ENCODE measurements at regions not wholly inside any gene's neighbourhood (a gene's known extent, or its start where the extent isn't known, plus 50 kb on each side); places are given as distances from the start of the nearest gene placed in this dataset.

- no peak for DNase-seq
These were observed 546.3 kb downstream of the MAT2B start for GRCh38 chr5:164051745-164052144.

DNA sequence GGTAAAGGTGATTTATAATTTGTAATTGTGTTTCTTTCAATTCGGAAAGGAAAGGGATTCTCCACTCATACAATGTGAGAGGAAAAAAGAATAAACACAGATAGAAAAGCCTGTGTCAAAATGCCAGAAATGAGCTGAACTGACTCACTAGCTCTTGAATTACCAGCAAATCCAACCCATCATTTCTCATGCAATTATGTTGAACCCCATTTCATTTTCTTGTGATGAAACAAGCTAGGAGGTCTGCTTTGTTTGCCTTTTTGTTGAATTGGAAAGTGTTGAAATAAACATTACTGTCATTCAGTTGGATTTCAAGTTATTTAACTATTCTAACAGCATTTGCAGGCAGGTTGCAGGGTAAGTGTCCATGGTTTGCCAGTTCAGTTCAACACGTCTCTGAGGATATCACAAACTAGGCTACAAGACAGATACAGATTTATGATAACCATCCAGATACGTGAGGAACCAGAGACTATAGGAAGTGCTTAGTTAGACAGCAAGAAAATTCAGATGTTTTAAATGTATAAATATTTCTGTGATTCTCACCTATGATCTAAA is 547.2 kb downstream of the MAT2B start:
- DNase-seq, result no peak

DNA sequence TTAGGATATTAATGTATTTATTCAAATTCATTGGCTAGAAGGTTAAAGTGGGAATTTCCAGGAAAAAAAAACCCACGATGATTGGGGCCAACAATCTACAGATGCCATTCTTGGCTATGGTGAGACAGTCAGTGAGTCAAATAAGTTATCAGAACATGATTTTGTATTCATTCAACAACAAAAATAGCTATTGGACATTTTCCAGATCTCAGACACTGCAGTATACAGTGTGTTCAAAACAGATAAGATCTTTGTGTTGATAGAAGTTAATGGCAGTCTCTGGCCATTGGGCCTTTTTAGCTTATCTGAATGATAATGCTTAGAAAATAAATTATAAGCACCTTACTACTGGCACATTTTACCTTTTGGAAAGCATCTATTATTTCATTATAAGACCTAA is 547.7 kb downstream of the MAT2B start:
- no peak for DNase-seq

GRCh38 chr5:164054461-164054860 is 549.0 kb downstream of the MAT2B start:
- DNase-seq, result no peak

DNA sequence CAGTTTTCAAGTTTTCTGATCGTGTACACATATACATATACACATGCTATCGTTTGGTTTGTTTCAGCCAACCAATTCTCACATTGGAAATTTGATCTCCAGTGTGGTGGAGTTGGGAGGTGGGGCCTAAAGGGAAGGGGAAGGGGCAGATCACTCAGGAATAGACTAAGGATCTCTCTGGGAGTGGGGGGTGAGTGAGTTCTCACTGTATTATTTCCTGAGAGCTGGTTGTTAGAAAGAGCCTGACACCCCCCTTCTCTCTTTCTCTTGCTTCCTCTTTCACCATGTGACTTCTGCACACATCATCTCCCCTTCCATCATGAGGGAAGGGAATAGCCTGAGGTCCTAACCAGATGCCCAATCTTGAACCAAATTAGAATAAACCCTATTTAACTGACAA is 551.7 kb downstream of the MAT2B start:
- DNase-seq, result no peak

DNA sequence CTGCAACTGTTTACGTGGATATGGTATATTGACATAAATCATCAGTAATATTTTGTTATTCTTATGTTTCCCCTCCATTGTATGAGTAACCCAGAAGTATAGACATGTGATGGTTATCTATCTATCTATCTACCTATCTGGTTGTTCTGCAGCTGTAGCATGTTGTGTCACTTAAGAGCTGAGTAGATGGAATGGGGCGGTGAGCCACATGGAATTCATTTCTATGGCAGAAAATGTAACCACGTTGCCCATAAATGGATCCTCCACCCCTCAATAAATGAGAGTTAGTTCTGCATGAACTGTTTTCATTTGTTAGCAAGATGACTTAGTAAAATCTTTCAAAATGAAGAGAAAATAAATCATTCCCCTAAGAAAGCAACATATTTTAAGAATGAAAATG is 553.2 kb downstream of the MAT2B start:
- no peak for DNase-seq

GRCh38 chr5:164059471-164059870 is 554.1 kb downstream of the MAT2B start:
- DNase-seq, result no peak

GRCh38 chr5:164060786-164061355 is 555.5 kb downstream of the MAT2B start:
- no peak for DNase-seq

GRCh38 chr5:164062304-164062703 is 556.9 kb downstream of the MAT2B start:
- DNase-seq, result no peak

DNA sequence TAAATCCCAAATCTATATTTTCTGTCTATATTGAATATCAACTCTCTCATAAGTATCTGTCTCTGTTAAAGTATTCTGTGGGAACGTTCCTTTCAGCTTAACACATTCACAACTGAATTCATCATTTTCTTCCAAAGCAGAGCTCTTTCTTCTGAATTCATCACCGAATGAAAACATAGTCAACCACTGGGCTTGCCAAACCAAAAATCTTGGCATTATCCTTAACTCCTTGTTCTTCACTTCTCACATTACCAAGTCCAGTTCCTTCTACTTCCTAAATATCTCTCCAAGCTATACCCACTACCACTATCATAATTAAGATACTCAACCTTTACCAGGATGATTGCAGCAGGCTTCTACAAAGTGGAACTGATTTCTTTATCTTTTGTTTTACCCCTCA is 559.8 kb downstream of the MAT2B start:
- DNase-seq, result no peak

DNA sequence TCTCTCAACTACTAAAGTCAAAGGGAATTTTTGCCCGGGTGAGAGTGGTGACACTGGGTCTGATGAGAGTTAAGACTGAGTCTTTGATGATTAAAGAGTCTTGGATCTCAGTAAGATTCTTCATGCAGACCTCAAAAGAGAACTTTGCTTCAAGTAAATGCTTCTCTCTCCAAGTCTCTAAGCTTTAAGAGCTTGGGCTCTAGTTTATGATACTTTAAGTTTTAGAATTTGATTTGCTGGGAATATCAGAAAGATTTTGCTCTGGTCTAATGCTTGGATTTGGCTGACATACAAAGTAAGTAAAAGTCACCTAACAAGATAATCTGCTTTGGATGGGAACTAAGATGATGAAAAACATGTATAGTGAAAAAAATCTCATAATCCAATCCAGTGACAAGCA is 566.3 kb downstream of the MAT2B start:
- DNase-seq, result no peak

GRCh38 chr5:164073081-164073480 is 567.7 kb downstream of the MAT2B start:
- DNase-seq, result no peak

DNA sequence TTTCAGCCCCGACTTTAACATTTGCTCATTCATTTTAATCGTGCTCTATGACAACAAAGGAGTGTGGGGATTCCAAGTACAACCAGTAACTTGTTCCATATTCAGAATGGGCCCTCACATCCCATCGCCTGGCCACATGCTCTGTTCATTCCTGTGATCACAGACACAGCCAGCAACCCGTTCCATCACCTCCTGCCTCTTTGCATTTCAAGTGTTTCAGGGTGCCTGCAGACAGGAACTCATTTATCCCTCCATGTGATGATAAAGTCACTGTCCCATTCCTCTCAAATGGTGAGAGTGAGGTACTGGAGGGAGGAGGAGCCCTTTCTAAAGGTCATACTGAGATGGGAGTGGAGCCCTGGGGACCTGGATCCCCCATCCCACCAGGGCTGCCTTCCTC is 571.1 kb downstream of the MAT2B start:
- no peak for DNase-seq

- no peak for DNase-seq
These were observed 584.9 kb downstream of the MAT2B start for GRCh38 chr5:164090358-164090757.

GRCh38 chr5:164091836-164092235 is 586.4 kb downstream of the MAT2B start:
- no peak for DNase-seq

- no peak for DNase-seq
These were observed 588.9 kb downstream of the MAT2B start for GRCh38 chr5:164094291-164094690.

- no peak for DNase-seq
These were observed 592.3 kb downstream of the MAT2B start for GRCh38 chr5:164097749-164098148.

GRCh38 chr5:164098531-164098930 is 593.1 kb downstream of the MAT2B start:
- no peak for DNase-seq

GRCh38 chr5:164098979-164099378 is 593.6 kb downstream of the MAT2B start:
- DNase-seq, result no peak

- no peak for DNase-seq
These were observed 610.0 kb downstream of the MAT2B start for GRCh38 chr5:164115420-164115819.

GRCh38 chr5:164119806-164120447 is 614.5 kb downstream of the MAT2B start:
- no peak for DNase-seq

DNA sequence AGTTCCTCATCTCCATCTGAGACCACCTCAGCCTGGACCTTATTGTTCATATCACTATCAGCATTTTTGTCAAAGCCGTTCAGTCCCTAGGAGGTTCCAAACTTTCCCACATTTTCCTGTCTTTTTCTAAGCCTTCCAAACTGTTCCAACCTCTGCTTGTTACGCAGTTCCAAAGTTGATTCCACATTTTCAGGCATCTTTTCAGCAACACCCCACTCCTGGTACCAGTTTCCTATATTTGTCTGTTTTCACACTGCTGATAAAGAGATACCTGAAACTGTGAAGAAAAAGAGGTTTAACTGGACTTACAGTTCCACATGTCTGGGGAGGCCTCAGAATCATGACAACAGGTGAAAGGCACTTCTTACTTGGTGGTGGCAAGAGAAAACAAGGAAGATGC is 622.1 kb downstream of the MAT2B start:
- DNase-seq, result no peak

GRCh38 chr5:164132358-164132757 is 626.9 kb downstream of the MAT2B start:
- no peak for DNase-seq

DNA sequence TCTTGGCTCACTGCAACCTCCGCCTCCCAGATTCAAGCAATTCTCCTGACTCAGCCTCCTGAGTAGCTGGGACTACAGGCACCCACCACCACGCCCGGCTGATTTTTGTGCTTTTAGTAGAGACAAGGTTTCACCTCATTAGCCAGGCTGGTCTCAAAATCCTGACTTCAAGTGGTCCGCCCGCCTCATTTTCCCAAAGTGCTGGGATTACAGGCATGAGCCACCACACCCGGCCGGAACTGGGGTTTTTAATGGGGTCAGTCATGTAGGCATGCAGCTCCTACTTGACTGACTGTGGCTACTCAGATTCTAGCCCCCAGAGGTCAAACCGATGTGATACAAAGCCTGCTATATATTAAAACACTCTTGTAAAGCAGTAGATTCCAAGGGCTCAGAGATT is 631.7 kb downstream of the MAT2B start:
- no peak for DNase-seq

DNA sequence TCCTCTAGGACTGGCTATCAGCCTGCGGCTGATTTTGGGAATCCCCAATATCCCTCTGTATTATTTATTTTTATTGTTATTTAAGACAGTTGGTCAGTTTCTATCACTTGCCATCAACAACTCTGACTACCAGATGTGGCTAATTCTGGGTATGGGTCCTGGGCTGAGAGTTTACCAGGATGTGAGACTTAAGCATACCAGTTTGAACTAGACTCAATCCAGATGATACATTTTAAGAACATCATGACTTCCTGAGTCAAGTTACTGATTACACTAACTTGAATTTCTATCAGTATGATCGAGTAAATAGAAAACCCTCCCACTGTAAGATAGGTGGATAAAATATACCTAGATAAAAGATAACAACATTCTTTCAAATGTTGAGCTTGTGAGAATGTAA is 634.0 kb downstream of the MAT2B start:
- DNase-seq, result no peak

All from CD4-positive, alpha-beta T cell treated with Interleukin-4 for 4 hours (primary cell).